Peyer's patch (tissue), 4 donors: ENCODE measurements at regions not wholly inside any gene's neighbourhood (a gene's known extent, or its start where the extent isn't known, plus 50 kb on each side); places are given as distances from the start of the nearest gene placed in this dataset.

Experiments used
- DNase-seq, 3 donors: peaks; one replicate each; pipeline ENCODE4 v3.0.0-alpha.2; 2017 to 2019
- H3K27ac ChIP-seq, 4 donors: fragments of 200-600 bp; sonication (generic); one replicate each; pipeline ENCODE4 v1.5.1; 2016 to 2019
- H3K27me3 ChIP-seq, 2 donors: fragments of 200-600 bp; sonication (generic); one replicate each; pipeline ENCODE4 v1.5.1; 2019
- H3K36me3 ChIP-seq, 3 donors: fragments of 200-600 bp; sonication (generic); one replicate each; pipeline ENCODE4 v1.5.1; 2016 to 2019
- H3K4me1 ChIP-seq, 4 donors: fragments of 200-600 bp; sonication (generic); one replicate each; pipeline ENCODE4 v1.5.1; 2016 to 2019
- H3K4me3 ChIP-seq, 4 donors: fragments of 200-600 bp; sonication (generic); 1 replicate in 3 of 4; 2 replicates in 1 of 4; pipeline ENCODE4 v1.5.1; 2016 to 2019; ENCODE audit warnings: mild to moderate bottlenecking in 1 of 4
- H3K9me3 ChIP-seq, 4 donors: fragments of 200-600 bp; sonication (generic); one replicate each; pipeline ENCODE4 v1.5.1; 2016 to 2019; ENCODE audit warnings: mild to moderate bottlenecking in 1 of 4
- POLR2A ChIP-seq, 2 donors: fragments of 450-650 bp; IDR thresholded peaks; one replicate each; pipeline ENCODE4 v1.5.1; 2017; ENCODE audit warnings: antibody characterized with exemption in 2 of 2, mild to moderate bottlenecking in 2 of 2, moderate library complexity in 2 of 2
- TF ChIP-seq, protein P1 (sequence below), 6 experiments: fragments of 450-650 bp in 4 of 6; fragments of 200-600 bp in 2 of 6; sonication (generic) in 1 of 6; IDR thresholded peaks; one replicate each; pipeline ENCODE4 v1.5.1; 2017 to 2019; ENCODE audit warnings: antibody characterized with exemption in 6 of 6, mild to moderate bottlenecking in 3 of 6, moderate library complexity in 1 of 6

DNA sequence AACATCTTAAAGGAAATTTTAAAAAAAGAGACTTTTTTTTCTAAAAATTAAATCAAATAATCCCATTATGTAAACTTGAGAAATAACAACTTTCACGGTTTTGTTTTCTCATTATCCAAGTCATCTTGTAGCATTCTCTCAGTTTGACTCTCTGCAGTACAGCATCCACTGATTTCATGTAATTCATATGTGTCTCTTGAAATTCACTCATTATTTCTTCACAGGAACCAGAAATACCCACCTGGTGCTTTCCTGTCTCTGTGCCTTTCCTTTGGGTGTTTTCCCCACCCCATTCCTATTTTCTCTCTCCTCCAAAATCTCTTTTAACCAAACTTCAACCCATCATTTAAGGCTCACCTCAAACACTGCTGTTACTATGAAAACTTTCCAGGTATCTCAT is 116.1 kb upstream of the STK17B start:
- TF ChIP-seq, protein P1, sequence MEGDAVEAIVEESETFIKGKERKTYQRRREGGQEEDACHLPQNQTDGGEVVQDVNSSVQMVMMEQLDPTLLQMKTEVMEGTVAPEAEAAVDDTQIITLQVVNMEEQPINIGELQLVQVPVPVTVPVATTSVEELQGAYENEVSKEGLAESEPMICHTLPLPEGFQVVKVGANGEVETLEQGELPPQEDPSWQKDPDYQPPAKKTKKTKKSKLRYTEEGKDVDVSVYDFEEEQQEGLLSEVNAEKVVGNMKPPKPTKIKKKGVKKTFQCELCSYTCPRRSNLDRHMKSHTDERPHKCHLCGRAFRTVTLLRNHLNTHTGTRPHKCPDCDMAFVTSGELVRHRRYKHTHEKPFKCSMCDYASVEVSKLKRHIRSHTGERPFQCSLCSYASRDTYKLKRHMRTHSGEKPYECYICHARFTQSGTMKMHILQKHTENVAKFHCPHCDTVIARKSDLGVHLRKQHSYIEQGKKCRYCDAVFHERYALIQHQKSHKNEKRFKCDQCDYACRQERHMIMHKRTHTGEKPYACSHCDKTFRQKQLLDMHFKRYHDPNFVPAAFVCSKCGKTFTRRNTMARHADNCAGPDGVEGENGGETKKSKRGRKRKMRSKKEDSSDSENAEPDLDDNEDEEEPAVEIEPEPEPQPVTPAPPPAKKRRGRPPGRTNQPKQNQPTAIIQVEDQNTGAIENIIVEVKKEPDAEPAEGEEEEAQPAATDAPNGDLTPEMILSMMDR (IDR thresholded peaks at IDR 0.05) = no peak
- no peak for TF ChIP-seq POLR2A (IDR thresholded peaks at IDR 0.05)
- no peaks in the 10 kb centered on the region for H3K27me3 ChIP-seq
- H3K4me1 ChIP-seq = peaks cover 0 to 4% (median 0%) of the 10 kb centered on the region in 4 donors
- H3K4me3 ChIP-seq = no peak overlapping the region
- H3K36me3 ChIP-seq = no peaks in the 10 kb centered on the region
- no peak for DNase-seq
- H3K9me3 ChIP-seq = no peaks in the 10 kb centered on the region
- no peak overlapping the region for H3K27ac ChIP-seq

GRCh38 chr2:196288006-196288538 is 116.7 kb upstream of the STK17B start:
- TF ChIP-seq, protein P1 (IDR thresholded peaks at IDR 0.05) = no peak
- no peak for TF ChIP-seq POLR2A (IDR thresholded peaks at IDR 0.05)
- Histone ChIP-seq H3K4me3 (no peak overlapping the region), H3K27ac (no peak overlapping the region), H3K27me3 (no peaks in the 10 kb centered on the region), H3K4me1 (peaks cover 0 to 4% (median 0%) of the 10 kb centered on the region in 4 donors), H3K9me3 (no peaks in the 10 kb centered on the region), H3K36me3 (no peaks in the 10 kb centered on the region)
- DNase-seq = no peak

DNA sequence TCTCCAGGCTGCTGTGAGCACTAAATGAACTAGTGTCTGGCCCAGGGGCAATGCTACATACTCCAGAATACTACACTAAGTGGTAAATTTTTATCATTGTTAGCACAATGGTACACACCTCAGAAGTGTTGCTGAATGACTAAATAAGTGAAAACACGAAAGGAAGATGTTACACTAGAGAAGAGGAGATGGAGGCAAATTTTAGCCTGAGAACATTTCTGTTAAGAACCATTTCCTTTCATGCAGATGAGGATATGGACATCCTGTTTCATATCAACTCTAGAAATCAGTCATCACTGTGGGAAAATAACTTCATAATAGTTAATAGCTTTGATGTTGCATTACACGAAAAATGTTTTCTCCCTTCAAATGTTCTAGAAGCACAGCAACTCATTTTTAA is 117.6 kb upstream of the STK17B start:
- Histone ChIP-seq H3K4me3 (no peak overlapping the region), H3K36me3 (no peaks in the 10 kb centered on the region), H3K27me3 (no peaks in the 10 kb centered on the region), H3K27ac (no peak overlapping the region), H3K9me3 (no peaks in the 10 kb centered on the region), H3K4me1 (peaks cover 0 to 4% (median 0%) of the 10 kb centered on the region in 4 donors)
- TF ChIP-seq, protein P1 (IDR thresholded peaks at IDR 0.05) = no peak
- no peak for TF ChIP-seq POLR2A (IDR thresholded peaks at IDR 0.05)
- DNase-seq = no peak

DNA sequence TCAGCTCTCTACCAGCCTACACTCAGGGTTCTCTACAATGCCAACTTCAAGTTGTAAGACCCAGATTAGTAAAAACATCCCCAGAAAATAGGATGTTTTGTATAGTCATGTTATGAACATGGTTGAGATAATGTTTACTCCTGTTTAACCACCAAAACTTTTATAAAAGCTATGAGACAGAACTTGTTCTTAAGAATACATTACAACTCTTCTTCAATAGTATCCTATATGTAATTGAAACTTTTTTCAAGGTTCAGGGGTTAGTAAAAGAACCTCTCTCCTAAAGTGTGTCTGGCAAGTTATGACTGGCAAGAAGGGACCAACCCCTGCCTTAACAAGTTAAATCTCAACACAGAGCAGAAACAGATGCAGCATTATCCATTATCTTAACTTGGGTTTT is 118.8 kb upstream of the STK17B start:
- H3K9me3 ChIP-seq = no peaks in the 10 kb centered on the region
- TF ChIP-seq POLR2A (IDR thresholded peaks at IDR 0.05) = no peak
- TF ChIP-seq, protein P1 (IDR thresholded peaks at IDR 0.05) = no peak
- peaks cover 0 to 4% (median 0%) of the 10 kb centered on the region in 4 donors for H3K4me1 ChIP-seq
- no peak for DNase-seq
- H3K27ac ChIP-seq = no peak overlapping the region
- H3K36me3 ChIP-seq = no peaks in the 10 kb centered on the region
- no peak overlapping the region for H3K4me3 ChIP-seq
- no peaks in the 10 kb centered on the region for H3K27me3 ChIP-seq

DNA sequence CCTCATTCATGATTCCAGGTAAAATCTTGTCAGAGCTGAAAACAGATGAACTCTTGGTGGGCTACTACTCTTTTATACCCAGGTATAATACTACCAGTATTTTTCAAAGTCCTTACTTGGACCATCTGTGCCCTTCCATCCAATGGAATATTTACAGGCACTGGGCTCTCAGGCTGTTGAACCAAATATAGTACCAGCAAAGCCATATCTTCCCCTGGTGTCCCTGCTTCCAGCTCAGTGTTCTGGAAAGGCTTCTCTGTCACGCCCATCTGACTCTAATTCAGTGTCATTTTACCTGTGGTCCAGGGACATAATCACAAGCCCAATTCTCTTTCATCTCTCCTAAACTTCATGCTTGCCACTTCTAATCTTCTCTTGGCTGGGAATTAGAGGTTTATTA is 119.2 kb upstream of the STK17B start:
- Histone ChIP-seq H3K27me3 (no peaks in the 10 kb centered on the region), H3K4me3 (no peak overlapping the region), H3K36me3 (no peaks in the 10 kb centered on the region), H3K4me1 (peaks cover 0 to 4% (median 0%) of the 10 kb centered on the region in 4 donors), H3K27ac (no peak overlapping the region), H3K9me3 (no peaks in the 10 kb centered on the region)
- no peak for DNase-seq
- TF ChIP-seq POLR2A (IDR thresholded peaks at IDR 0.05) = no peak
- TF ChIP-seq, protein P1 (IDR thresholded peaks at IDR 0.05) = no peak

GRCh38 chr2:196291426-196291825 is 120.0 kb upstream of the STK17B start:
- TF ChIP-seq, protein P1 (IDR thresholded peaks at IDR 0.05) = no peak
- TF ChIP-seq POLR2A (IDR thresholded peaks at IDR 0.05) = no peak
- Histone ChIP-seq H3K9me3 (no peaks in the 10 kb centered on the region), H3K4me3 (no peak overlapping the region), H3K4me1 (peaks cover 0 to 4% (median 0%) of the 10 kb centered on the region in 4 donors), H3K36me3 (no peaks in the 10 kb centered on the region), H3K27ac (no peak overlapping the region), H3K27me3 (no peaks in the 10 kb centered on the region)
- DNase-seq = no peak
